MM.1S (cell line): ENCODE measurements at regions not wholly inside any gene's neighbourhood (a gene's known extent, or its start where the extent isn't known, plus 50 kb on each side); places are given as distances from the start of the nearest gene placed in this dataset.

Experiments
- DNase-seq: peaks from one replicate; pipeline ENCODE4 v3.0.0-alpha.2; 2015
- H2AFZ ChIP-seq: fragments of 300-600 bp; sonication (generic); 2 replicates; pipeline ENCODE4 v1.6.0; 2016; ENCODE audit warnings: antibody characterized with exemption, low read length
- H3F3A ChIP-seq: fragments of 300-600 bp; sonication (generic); 2 replicates; pipeline ENCODE4 v1.6.1; 2016; ENCODE audit warnings: mild to moderate bottlenecking, antibody characterized with exemption, low read length, moderate library complexity, mixed read lengths; ENCODE audit not compliant: insufficient read depth
- H3K27ac ChIP-seq: fragments of 300-600 bp; sonication (generic); 2 replicates; pipeline ENCODE4 v1.5.1; 2016; ENCODE audit warnings: mild to moderate bottlenecking, low read length
- H3K27me3 ChIP-seq: fragments of 300-600 bp; sonication (generic); replicated peaks from 2 replicates; pipeline ENCODE4 v1.6.0; 2016; ENCODE audit warnings: low read length; ENCODE audit not compliant: insufficient read depth
- H3K36me3 ChIP-seq: fragments of 300-600 bp; sonication (generic); replicated peaks from 2 replicates; pipeline ENCODE4 v1.6.1; 2016; ENCODE audit warnings: mild to moderate bottlenecking, low read length, mixed read lengths; ENCODE audit not compliant: insufficient read depth
- H3K4me1 ChIP-seq: fragments of 300-600 bp; sonication (generic); 2 replicates; pipeline ENCODE4 v1.6.1; 2016; ENCODE audit warnings: low read length, mixed read lengths
- H3K4me2 ChIP-seq: fragments of 300-600 bp; sonication (generic); 2 replicates; pipeline ENCODE4 v1.6.0; 2016; ENCODE audit warnings: low read depth, low read length
- H3K4me3 ChIP-seq: fragments of 300-600 bp; sonication (generic); 2 replicates; pipeline ENCODE4 v1.5.1; 2016; ENCODE audit warnings: low read length, mixed read lengths
- H3K79me2 ChIP-seq: fragments of 300-600 bp; sonication (generic); 2 replicates; pipeline ENCODE4 v1.6.1; 2016; ENCODE audit warnings: mixed run types, low read length, mixed read lengths
- H3K9ac ChIP-seq: fragments of 300-600 bp; sonication (generic); 2 replicates; pipeline ENCODE4 v1.6.1; 2016; ENCODE audit warnings: low read length, mixed read lengths
- H3K9me2 ChIP-seq: fragments of 300-600 bp; sonication (generic); replicated peaks from 2 replicates; pipeline ENCODE4 v1.6.1; 2016; ENCODE audit warnings: mild to moderate bottlenecking, low read length, mixed read lengths; ENCODE audit not compliant: insufficient read depth
- H3K9me3 ChIP-seq: fragments of 300-600 bp; sonication (generic); replicated peaks from 2 replicates; pipeline ENCODE4 v1.6.1; 2016; ENCODE audit warnings: mild to moderate bottlenecking, low read length, mixed read lengths; ENCODE audit not compliant: insufficient read depth
- H4K20me1 ChIP-seq: fragments of 300-600 bp; sonication (generic); 2 replicates; pipeline ENCODE4 v1.6.1; 2016; ENCODE audit warnings: mild to moderate bottlenecking, low read length, moderate library complexity, mixed read lengths; ENCODE audit not compliant: insufficient read depth
- CTCF ChIP-seq: fragments of 300-600 bp; sonication (generic); IDR thresholded peaks from 2 replicates; pipeline ENCODE4 v1.5.1; 2016; ENCODE audit warnings: antibody characterized with exemption, low read length, mixed read lengths
- EZH2 ChIP-seq: fragments of 300-600 bp; sonication (generic); optimal IDR thresholded peaks from 2 replicates; pipeline ENCODE3; 2017; ENCODE audit warnings: low read depth, mild to moderate bottlenecking, antibody characterized with exemption, low read length, mixed read lengths
- EZH2phosphoT487 ChIP-seq: fragments of 300-600 bp; sonication (generic); IDR thresholded peaks from 2 replicates; pipeline ENCODE4 v1.6.1; 2018; ENCODE audit warnings: antibody characterized with exemption, low read length

- Histone ChIP-seq H3K36me3 (no peaks in the 10 kb centered on the region), H3K79me2 (no peaks in the 10 kb centered on the region), H3K4me3 (no peak overlapping the region), H3K9me2 (no peaks in the 10 kb centered on the region), H3K27me3 (no peaks in the 10 kb centered on the region), H4K20me1 (no peaks in the 10 kb centered on the region), H3K9me3 (no peaks in the 10 kb centered on the region), H3K9ac (no peak overlapping the region), H3K4me2 (no peak overlapping the region), H3K27ac (no peak overlapping the region), H2AFZ (no peak overlapping the region), H3K4me1 (no peaks in the 10 kb centered on the region), H3F3A (no peaks in the 10 kb centered on the region)
- DNase-seq: no peak
- TF ChIP-seq CTCF (no peak), EZH2 (no peak), EZH2phosphoT487 (no peak)
Observed at GRCh38 chr12:74747305-74747704, 209.7 kb downstream of the ATXN7L3B start.

- no peak overlapping the region for H3K4me3 ChIP-seq
- TF ChIP-seq EZH2 (no peak), CTCF (no peak)
- no peaks in the 10 kb centered on the region for H3K36me3 ChIP-seq
- no peaks in the 10 kb centered on the region for H3K79me2 ChIP-seq
- no peaks in the 10 kb centered on the region for H3K27me3 ChIP-seq
- H3F3A ChIP-seq: no peaks in the 10 kb centered on the region
- no peaks in the 10 kb centered on the region for H3K4me1 ChIP-seq
- DNase-seq: no peak
- H2AFZ ChIP-seq: no peak overlapping the region
- H4K20me1 ChIP-seq: no peaks in the 10 kb centered on the region
- H3K27ac ChIP-seq: no peak overlapping the region
- no peaks in the 10 kb centered on the region; the same call in 1 of the 2 replicates for H3K9me3 ChIP-seq
- no peak overlapping the region for H3K4me2 ChIP-seq
- no peaks in the 10 kb centered on the region for H3K9me2 ChIP-seq
- no peak overlapping the region for H3K9ac ChIP-seq
Observed at GRCh38 chr12:74751441-74751840, 213.8 kb downstream of the ATXN7L3B start.

GRCh38 chr12:74752215-74752614, 214.6 kb downstream of the ATXN7L3B start:
- no peak for DNase-seq
- H3F3A ChIP-seq: no peaks in the 10 kb centered on the region
- TF ChIP-seq EZH2phosphoT487: no peak
- TF ChIP-seq EZH2: no peak
- no peak for TF ChIP-seq CTCF
- H3K4me1 ChIP-seq: no peaks in the 10 kb centered on the region
- no peaks in the 10 kb centered on the region for H3K79me2 ChIP-seq
- no peaks in the 10 kb centered on the region for H3K27me3 ChIP-seq
- H3K9me2 ChIP-seq: no peaks in the 10 kb centered on the region
- H4K20me1 ChIP-seq: no peaks in the 10 kb centered on the region
- H3K4me3 ChIP-seq: no peak overlapping the region
- no peak overlapping the region for H3K27ac ChIP-seq
- no peaks in the 10 kb centered on the region for H3K36me3 ChIP-seq
- no peak overlapping the region for H2AFZ ChIP-seq
- no peak overlapping the region for H3K4me2 ChIP-seq
- no peak overlapping the region for H3K9ac ChIP-seq
- no peaks in the 10 kb centered on the region; the same call in 1 of the 2 replicates for H3K9me3 ChIP-seq

GRCh38 chr12:74770552-74770951, 232.9 kb downstream of the ATXN7L3B start:
- H4K20me1 ChIP-seq: no peaks in the 10 kb centered on the region
- no peaks in the 10 kb centered on the region for H3K36me3 ChIP-seq
- no peak overlapping the region for H3K27ac ChIP-seq
- H3K4me1 ChIP-seq: no peaks in the 10 kb centered on the region
- H3K9me3 ChIP-seq: no peaks in the 10 kb centered on the region
- no peak for TF ChIP-seq EZH2phosphoT487
- TF ChIP-seq EZH2: no peak
- no peak for TF ChIP-seq CTCF
- H3F3A ChIP-seq: no peaks in the 10 kb centered on the region
- no peaks in the 10 kb centered on the region for H3K9me2 ChIP-seq
- DNase-seq: no peak
- no peak overlapping the region for H2AFZ ChIP-seq
- H3K4me3 ChIP-seq: no peak overlapping the region
- no peak overlapping the region for H3K4me2 ChIP-seq
- no peak overlapping the region for H3K9ac ChIP-seq
- no peaks in the 10 kb centered on the region for H3K27me3 ChIP-seq
- no peaks in the 10 kb centered on the region for H3K79me2 ChIP-seq
